T-helper 1 cell treated with Interleukin-12 subunit alpha and Interleukin-12 subunit beta and Interleukin-4 antibody, amounts not matched to agents 30 μg/mL and 1 μg/mL, for 36 hours (primary cell): ENCODE measurements at regions not wholly inside any gene's neighbourhood (a gene's known extent, or its start where the extent isn't known, plus 50 kb on each side); places are given as distances from the start of the nearest gene placed in this dataset.

Experiments used
- H3K27ac Mint-ChIP-seq: one replicate; pipeline ENCODE4 v1.8.0; 2021; ENCODE audit warnings: mild to moderate bottlenecking, mixed read lengths
- H3K27me3 Mint-ChIP-seq: one replicate; pipeline ENCODE4 v1.8.0; 2021; ENCODE audit warnings: low read depth, mixed read lengths
- H3K36me3 Mint-ChIP-seq: one replicate; pipeline ENCODE4 v1.8.0; 2021; ENCODE audit warnings: low read depth, mixed read lengths
- H3K4me1 Mint-ChIP-seq: one replicate; pipeline ENCODE4 v1.8.0; 2021; ENCODE audit warnings: low read depth, mixed read lengths
- H3K4me3 Mint-ChIP-seq: one replicate; pipeline ENCODE4 v1.8.0; 2021; ENCODE audit warnings: mild to moderate bottlenecking, moderate library complexity, mixed read lengths
- H3K9me3 Mint-ChIP-seq: one replicate; pipeline ENCODE4 v1.8.0; 2021; ENCODE audit warnings: mixed read lengths

DNA sequence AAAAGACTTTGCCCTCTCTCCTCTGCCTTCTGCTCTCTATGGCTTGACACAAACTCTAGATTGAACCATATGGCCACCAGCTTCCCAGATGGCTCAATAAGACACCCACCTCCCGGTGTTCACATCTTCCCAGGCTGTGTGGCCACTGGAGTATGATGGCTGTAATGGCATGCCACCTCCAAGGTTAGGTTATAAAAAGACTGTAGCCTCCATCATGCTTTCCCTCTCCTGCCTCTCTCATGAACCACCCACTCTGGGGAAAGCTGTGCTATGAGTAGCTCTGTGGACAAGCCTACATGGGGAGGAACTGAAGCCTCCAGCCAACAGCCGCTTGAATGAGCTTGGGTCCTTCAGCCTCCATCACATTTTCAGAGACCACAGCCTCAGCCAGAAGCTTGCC is 479.2 kb downstream of the MIAT start:
- H3K27me3 Mint-ChIP-seq: peaks cover 7% of the 10 kb centered on the region
- no peaks in the 10 kb centered on the region for H3K36me3 Mint-ChIP-seq
- peaks cover 9% of the 10 kb centered on the region for H3K9me3 Mint-ChIP-seq
- no peak overlapping the region for H3K4me3 Mint-ChIP-seq
- no peak overlapping the region for H3K27ac Mint-ChIP-seq
- H3K4me1 Mint-ChIP-seq: peaks cover 7% of the 10 kb centered on the region

DNA sequence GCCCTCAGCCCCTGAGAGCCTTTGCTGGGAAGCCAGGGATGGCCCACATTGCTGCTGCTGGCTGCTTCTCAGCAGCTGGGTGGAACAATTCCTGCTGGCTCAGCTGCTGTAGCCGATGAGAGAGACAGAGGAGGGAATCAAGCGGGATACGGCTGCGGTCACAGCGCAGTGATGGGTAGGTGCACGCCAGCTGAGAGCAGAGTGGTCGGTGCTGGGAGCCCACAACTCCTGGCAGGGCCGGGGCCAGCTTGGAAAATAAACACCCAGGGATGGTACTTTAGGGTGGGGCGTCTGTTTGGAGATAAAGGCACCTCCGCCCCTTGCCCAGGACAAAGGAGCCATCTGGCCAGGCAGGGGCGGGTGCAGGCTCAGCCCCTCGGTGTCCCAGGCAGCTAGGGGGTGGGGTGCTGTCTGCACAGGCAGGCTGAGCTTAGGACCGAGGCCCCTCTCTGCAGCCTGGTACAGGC is 480.5 kb downstream of the MIAT start:
- no peaks in the 10 kb centered on the region for H3K36me3 Mint-ChIP-seq
- H3K4me3 Mint-ChIP-seq: no peak overlapping the region
- peaks cover 9% of the 10 kb centered on the region for H3K9me3 Mint-ChIP-seq
- peaks cover 7% of the 10 kb centered on the region for H3K4me1 Mint-ChIP-seq
- peaks cover 10% of the 10 kb centered on the region for H3K27me3 Mint-ChIP-seq
- no peak overlapping the region for H3K27ac Mint-ChIP-seq

DNA sequence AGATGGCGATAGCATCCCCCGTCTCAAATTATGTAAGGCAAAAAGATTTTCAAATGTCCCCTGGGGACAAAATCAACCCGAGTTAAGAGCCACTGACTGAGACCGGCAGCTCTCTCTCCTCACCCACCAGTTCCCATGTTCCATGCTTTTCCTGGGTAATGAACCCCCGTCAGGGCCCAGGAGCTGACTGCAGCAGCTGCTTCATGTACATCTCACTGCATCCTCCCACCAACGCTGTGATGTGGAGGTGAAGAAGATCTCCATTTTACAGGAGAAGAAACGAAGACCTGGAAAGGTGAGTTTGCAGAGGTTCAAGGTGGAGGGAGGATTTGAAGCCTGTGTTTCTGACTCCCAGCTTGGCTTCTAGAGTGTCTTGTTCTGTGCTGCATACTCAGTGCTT is 481.1 kb downstream of the MIAT start:
- Mint-ChIP-seq H3K9me3 (peaks cover 9% of the 10 kb centered on the region), H3K27ac (no peak overlapping the region), H3K4me3 (no peak overlapping the region), H3K4me1 (peaks cover 4% of the 10 kb centered on the region), H3K36me3 (no peaks in the 10 kb centered on the region), H3K27me3 (peaks cover 10% of the 10 kb centered on the region)

DNA sequence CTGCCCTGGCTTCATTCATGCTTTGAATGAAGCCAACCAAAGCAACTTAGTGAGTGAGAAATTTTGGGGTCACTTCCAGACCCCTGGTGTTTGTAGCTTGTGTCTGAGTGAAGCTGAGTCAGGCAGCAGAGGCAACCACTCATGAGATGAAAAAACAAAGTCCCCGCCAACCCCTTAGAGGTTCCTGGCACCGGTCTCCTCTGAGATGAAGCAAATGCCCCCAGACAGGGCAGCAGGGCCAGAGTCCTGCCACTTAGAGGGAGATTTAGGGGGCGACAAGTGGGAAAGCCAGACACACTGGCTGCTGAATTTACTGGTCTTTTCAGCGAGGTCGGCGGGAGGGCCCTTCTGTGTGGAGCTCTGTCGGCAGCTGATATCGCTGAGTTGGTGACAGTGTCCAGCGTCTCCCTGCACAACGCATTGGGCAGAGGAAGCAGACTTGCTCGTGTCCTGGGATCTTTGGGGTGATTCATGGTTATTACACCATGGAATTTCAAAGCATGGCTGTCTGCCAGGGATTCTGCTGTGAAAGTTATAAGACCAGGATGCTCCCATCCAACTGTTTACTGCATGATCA is 482.6 kb downstream of the MIAT start:
- H3K27ac Mint-ChIP-seq: no peak overlapping the region
- H3K9me3 Mint-ChIP-seq: peaks cover 9% of the 10 kb centered on the region
- H3K36me3 Mint-ChIP-seq: no peaks in the 10 kb centered on the region
- H3K4me1 Mint-ChIP-seq: no peaks in the 10 kb centered on the region
- H3K27me3 Mint-ChIP-seq: peaks cover 10% of the 10 kb centered on the region
- no peak overlapping the region for H3K4me3 Mint-ChIP-seq

DNA sequence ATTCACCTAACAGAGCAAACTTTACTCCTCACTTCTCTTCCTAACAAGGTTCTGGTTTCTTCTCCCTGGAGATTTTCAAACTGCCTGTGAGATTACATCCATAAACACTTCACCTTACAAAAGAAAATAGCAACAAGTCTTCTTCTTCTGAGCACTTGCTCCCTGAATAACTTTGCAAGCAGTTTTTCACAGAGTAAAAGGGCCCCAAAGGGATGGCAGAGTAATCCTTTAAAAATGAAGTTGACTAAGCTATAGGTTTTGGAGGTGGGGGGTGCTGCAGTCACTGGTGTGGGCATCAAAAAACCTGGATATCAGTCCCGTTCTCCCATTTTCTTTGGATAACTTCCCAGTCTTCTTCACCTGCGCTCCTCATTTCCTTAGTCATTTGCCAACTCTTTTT is 484.9 kb downstream of the MIAT start:
- Mint-ChIP-seq H3K9me3 (no peaks in the 10 kb centered on the region), H3K27me3 (peaks cover 3% of the 10 kb centered on the region), H3K4me3 (no peak overlapping the region), H3K4me1 (no peaks in the 10 kb centered on the region), H3K36me3 (no peaks in the 10 kb centered on the region), H3K27ac (no peak overlapping the region)

DNA sequence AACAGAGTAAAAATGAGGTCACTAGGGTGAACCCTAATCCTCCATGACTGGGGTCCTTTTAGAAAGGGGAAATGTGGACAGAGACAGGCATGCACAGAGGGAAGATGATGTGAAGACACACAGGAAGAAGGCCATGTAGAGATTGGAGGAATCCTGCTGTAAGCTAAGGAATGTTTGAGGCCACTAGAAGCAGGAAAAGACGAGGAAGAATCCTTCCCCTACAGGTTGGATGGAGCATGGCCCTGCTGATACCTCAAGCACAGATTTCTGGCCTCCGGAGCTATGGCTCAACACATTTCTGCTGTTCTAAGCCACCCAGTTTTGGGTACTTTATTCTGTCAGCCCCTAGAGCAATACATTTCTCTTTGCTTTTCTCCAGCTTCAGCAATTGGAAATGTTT is 486.9 kb downstream of the MIAT start:
- Mint-ChIP-seq H3K4me3 (no peak overlapping the region), H3K4me1 (no peaks in the 10 kb centered on the region), H3K36me3 (no peaks in the 10 kb centered on the region), H3K9me3 (no peaks in the 10 kb centered on the region), H3K27ac (no peak overlapping the region), H3K27me3 (peaks cover 3% of the 10 kb centered on the region)

DNA sequence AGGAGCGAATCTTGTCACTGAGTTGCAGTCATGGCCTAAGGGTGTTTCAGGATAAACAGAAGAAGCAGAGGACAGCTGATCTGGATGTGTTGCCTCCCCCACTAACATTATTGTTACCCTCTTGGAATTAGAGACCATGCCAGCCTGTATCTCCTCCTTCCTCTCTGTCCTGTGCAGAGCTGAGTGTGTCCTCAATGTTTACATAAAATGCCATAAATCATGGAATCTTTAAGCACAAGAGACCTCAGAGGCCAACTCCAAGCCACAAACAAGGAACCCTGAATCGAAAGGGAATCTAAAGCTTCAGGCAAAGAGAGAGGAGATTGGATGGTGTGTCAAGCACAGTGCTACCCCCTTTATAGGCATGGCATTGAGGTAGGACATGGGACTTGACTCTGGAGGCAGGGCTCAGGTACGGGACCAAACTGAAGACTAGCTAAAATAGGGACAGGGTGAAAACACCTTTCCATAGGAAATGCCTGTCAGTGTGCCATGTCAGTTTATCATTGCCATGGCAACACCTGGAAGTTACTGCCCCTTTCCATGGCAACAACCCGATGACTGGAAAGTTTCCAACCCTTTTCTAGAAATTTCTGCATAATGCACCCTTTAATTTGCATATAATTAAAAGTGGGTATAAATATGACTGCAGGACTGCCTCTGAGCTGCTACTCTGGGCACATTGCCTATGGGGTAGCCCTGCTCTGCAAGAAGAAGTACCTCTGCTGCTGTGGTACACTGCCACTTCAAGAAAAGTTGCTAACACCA is 489.7 kb downstream of the MIAT start:
- H3K9me3 Mint-ChIP-seq: no peaks in the 10 kb centered on the region
- H3K4me1 Mint-ChIP-seq: peaks cover 10% of the 10 kb centered on the region
- H3K27me3 Mint-ChIP-seq: peaks cover 11% of the 10 kb centered on the region
- H3K36me3 Mint-ChIP-seq: no peaks in the 10 kb centered on the region
- no peak overlapping the region for H3K4me3 Mint-ChIP-seq
- no peak overlapping the region for H3K27ac Mint-ChIP-seq

DNA sequence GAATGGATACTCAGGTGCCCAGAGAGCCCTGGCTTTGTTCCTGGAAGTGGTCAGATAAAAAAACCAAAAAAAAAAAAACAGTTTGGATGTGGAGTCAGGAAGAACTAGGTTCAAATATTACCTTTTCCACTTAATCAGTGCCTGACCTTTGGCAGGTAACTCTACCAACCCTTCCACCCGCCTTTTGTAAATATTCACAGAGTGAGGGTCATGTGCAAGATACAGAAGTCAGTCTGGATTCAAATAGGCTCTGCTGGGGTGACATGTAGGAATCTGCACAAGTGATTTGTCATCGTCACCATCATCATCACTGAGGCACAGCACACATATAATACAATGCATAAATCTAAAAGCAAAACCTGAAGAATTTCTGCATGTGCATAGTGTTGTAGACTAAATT is 490.7 kb downstream of the MIAT start:
- no peak overlapping the region for H3K27ac Mint-ChIP-seq
- no peaks in the 10 kb centered on the region for H3K9me3 Mint-ChIP-seq
- peaks cover 10% of the 10 kb centered on the region for H3K4me1 Mint-ChIP-seq
- no peaks in the 10 kb centered on the region for H3K36me3 Mint-ChIP-seq
- peaks cover 8% of the 10 kb centered on the region for H3K27me3 Mint-ChIP-seq
- H3K4me3 Mint-ChIP-seq: no peak overlapping the region

DNA sequence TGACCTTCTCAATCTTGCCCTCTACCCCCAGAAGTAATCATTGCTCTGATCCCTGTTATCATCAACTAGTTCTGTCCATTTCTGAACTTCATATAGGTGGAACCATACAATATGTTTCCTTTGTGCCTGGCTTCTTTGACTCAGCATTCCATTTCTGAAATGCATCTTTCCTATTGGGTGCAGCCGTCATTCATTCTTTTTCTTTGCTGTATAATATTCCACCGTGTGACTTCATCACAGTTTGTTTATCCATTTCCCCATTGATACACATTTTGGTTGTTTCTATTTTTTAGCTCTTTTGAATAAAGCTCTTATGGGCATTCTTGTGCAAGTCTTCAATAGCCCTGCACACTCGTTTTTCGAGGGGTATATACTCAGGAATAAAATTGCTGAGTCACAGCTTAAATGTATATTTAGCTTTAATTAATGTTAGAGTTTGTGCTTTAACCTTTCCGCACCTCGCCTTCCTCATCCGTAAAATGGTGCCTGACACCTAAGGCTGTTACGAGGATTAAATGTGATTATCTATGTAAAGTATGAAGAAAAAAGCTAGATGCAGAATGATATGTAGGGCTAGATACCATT is 491.6 kb downstream of the MIAT start:
- Mint-ChIP-seq H3K9me3 (peaks cover 6% of the 10 kb centered on the region), H3K27me3 (peaks cover 13% of the 10 kb centered on the region), H3K4me3 (no peak overlapping the region)

DNA sequence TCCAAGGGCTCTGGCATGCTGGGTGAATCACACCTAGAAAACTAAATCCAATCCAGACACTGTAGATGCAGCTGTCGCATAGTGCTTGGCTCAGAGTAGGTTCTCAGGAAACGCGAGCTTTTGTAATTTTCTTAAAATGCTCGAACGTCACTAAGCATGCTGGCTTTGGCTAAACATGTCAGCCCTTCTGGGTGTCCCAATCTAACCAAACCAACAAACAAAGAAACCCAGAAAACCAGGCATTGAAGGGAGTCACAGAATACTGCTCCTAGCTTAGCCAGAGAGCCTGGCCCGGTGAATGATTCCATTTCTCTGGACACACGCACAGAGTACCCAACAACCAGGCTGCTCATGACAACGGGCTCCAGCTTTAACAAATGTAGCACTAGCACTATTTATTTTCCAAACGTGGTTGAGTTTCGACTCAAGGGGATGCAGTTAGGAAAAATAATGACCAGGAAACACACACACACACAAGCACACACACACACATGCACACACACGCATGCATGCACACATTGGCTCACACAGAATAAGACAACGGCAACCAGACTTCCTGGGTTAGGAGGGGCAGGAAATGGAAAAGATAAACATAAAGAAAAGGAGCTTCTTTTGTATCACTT is 492.6 kb downstream of the MIAT start:
- H3K4me1 Mint-ChIP-seq: peaks cover 10% of the 10 kb centered on the region
- peaks cover 13% of the 10 kb centered on the region for H3K27me3 Mint-ChIP-seq
- H3K27ac Mint-ChIP-seq: no peak overlapping the region
- no peak overlapping the region for H3K4me3 Mint-ChIP-seq
- no peaks in the 10 kb centered on the region for H3K36me3 Mint-ChIP-seq
- peaks cover 6% of the 10 kb centered on the region for H3K9me3 Mint-ChIP-seq

More for the DNA sequence above, 491.6 kb downstream of the MIAT start:
- no peaks in the 10 kb centered on the region for H3K36me3 Mint-ChIP-seq
- no peak overlapping the region for H3K27ac Mint-ChIP-seq
- peaks cover 10% of the 10 kb centered on the region for H3K4me1 Mint-ChIP-seq

DNA sequence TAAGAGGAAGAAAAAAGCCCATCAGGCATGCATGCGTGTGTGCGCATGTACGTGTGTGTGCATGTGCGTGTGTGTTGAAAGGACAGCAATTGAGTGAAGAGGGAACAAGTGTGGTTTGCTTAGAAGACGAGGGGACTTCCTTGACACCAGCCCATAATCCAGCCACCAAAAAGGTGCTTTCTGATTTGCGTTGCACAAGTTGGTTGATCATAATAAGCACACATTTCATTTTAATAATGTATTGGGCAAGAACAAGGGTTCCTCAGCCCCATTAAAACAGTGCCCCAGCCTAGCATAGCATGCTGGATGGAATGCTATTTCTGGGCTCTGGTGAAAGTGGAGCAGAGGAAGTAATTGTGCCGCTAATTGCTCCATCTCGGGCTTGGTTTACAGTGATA is 493.2 kb downstream of the MIAT start:
- Mint-ChIP-seq H3K27me3 (peaks cover 13% of the 10 kb centered on the region), H3K4me3 (no peak overlapping the region), H3K9me3 (peaks cover 6% of the 10 kb centered on the region), H3K36me3 (no peaks in the 10 kb centered on the region), H3K27ac (no peak overlapping the region), H3K4me1 (peaks cover 10% of the 10 kb centered on the region)

DNA sequence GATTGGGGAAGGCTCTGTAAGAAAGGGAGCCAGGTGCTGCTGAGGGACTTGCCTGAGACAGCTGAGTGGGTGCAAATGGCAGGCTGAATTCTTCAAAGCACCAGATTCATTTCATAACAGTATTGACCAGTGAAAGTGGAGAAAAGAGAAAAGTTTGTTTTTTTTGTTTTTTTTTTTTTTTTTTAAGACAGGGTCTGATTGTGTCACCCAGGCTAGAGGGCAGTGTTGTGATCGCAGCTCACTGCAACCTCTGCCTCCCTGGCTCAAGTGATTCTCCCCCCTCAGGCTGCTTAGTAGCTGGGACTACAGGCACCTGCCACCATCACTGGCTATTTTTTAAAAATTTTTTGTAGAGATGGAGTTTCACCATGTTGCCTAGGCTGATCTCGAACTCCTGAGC is 494.0 kb downstream of the MIAT start:
- no peak overlapping the region for H3K4me3 Mint-ChIP-seq
- peaks cover 10% of the 10 kb centered on the region for H3K4me1 Mint-ChIP-seq
- no peaks in the 10 kb centered on the region for H3K36me3 Mint-ChIP-seq
- H3K9me3 Mint-ChIP-seq: peaks cover 6% of the 10 kb centered on the region
- H3K27me3 Mint-ChIP-seq: peaks cover 13% of the 10 kb centered on the region
- no peak overlapping the region for H3K27ac Mint-ChIP-seq

DNA sequence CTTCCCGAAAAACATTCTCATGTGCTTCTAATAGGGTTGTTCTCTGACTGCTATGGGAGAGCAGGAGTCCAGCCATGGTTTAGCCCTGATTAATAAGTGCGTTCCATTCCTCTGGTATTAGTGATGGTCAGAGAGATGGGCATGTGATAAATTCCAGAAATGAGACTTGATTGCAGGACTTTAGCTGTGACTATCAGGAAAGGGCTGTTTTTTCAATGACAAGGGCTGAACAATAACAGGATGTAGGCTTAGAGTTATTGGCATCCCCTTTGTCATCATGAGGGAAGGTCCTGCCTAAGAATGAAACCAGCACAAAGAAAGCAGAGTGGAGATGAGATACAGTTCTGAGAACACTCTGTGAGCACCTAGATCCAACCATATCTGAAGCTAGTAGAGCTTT is 494.6 kb downstream of the MIAT start:
- H3K27me3 Mint-ChIP-seq: peaks cover 13% of the 10 kb centered on the region
- H3K36me3 Mint-ChIP-seq: no peaks in the 10 kb centered on the region
- H3K4me1 Mint-ChIP-seq: peaks cover 10% of the 10 kb centered on the region
- no peak overlapping the region for H3K27ac Mint-ChIP-seq
- H3K9me3 Mint-ChIP-seq: peaks cover 6% of the 10 kb centered on the region
- H3K4me3 Mint-ChIP-seq: no peak overlapping the region

DNA sequence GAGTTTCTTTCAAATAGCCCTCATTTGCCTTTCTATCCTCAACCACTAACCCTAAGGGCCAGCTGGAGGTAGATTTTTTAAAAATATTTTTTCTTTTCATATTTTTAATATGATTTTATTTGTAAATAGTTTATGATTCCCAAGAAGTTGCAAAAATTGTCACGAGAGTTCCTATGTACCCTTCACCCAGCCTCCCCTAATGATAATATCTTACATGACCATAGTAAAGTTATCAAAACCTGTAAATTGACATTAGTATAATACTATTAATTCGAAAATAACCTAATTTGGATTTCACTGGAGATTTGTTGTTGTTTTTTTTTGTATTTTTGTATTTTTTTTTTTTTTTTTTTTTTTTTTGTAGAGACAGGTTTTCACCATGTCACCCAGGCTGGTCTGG is 495.5 kb downstream of the MIAT start:
- Mint-ChIP-seq H3K36me3 (no peaks in the 10 kb centered on the region), H3K4me3 (no peak overlapping the region), H3K4me1 (peaks cover 10% of the 10 kb centered on the region), H3K9me3 (peaks cover 6% of the 10 kb centered on the region), H3K27ac (no peak overlapping the region), H3K27me3 (peaks cover 13% of the 10 kb centered on the region)

DNA sequence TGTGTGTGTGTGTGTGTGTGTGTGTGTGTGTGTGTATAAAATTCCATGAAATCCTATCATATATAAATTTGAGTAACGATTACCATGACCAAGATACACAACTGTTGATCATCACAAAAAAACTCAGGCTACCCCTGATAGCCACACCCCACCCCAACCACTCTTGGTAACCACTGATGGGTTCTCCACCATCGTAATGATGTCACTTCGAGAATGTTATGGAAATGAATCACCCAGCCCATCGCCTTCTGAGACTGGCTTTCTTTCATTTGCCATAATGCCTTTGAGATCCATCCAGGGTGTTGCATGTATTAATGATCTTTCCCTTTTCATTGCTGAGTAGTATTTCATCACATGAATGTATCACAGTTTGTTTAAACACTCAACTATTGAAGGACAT is 496.0 kb downstream of the MIAT start:
- no peak overlapping the region for H3K27ac Mint-ChIP-seq
- H3K36me3 Mint-ChIP-seq: no peaks in the 10 kb centered on the region
- peaks cover 10% of the 10 kb centered on the region for H3K4me1 Mint-ChIP-seq
- H3K27me3 Mint-ChIP-seq: peaks cover 13% of the 10 kb centered on the region
- H3K4me3 Mint-ChIP-seq: no peak overlapping the region
- peaks cover 6% of the 10 kb centered on the region for H3K9me3 Mint-ChIP-seq
